CD4-positive, CD25-positive, alpha-beta regulatory T cell (primary cell): ENCODE measurements at regions not wholly inside any gene's neighbourhood (a gene's known extent, or its start where the extent isn't known, plus 50 kb on each side); places are given as distances from the start of the nearest gene placed in this dataset.
"Not testable (repeated sequence)": the region's sequence is repeated elsewhere in the genome, so short reads cannot be mapped to it uniquely, and the experiment has no call there.

Experiments
- ATAC-seq, 2 donors: fragments of 150-1000 bp; cut with Tn5 transposase; one replicate each; pipeline ENCODE4 v1.10.0; 2021; ENCODE audit warnings: low read depth in 2 of 2, moderate number of reproducible peaks in 2 of 2, moderate library complexity in 1 of 2
- DNase-seq, 3 donors: peaks; one replicate each; pipeline versions ENCODE4 v3.0.0 to v3.0.0-alpha.2; 2012 to 2022; ENCODE audit warnings: mixed read lengths in 1 of 3
- H3K27ac ChIP-seq: one replicate; pipeline ENCODE4 v1.7.0; 2013; ENCODE audit warnings: mild to moderate bottlenecking, low read length; ENCODE audit not compliant: insufficient read depth, poor library complexity, severe bottlenecking
- H3K27me3 ChIP-seq: one replicate; pipeline ENCODE4 v1.7.0; 2013; ENCODE audit warnings: low read length; ENCODE audit not compliant: control insufficient read depth, insufficient read depth
- H3K36me3 ChIP-seq: one replicate; pipeline ENCODE4 v1.7.0; 2013; ENCODE audit warnings: mild to moderate bottlenecking, low read length, moderate library complexity; ENCODE audit not compliant: control insufficient read depth, insufficient read depth
- H3K4me1 ChIP-seq: 2 replicates; pipeline ENCODE4 v1.7.0; 2013; ENCODE audit warnings: mild to moderate bottlenecking, low read length; ENCODE audit not compliant: insufficient read depth, control insufficient read depth, poor library complexity, severe bottlenecking
- H3K4me3 ChIP-seq: one replicate; pipeline ENCODE4 v1.7.0; 2013; ENCODE audit warnings: low read depth, mild to moderate bottlenecking, low read length, moderate library complexity
- H3K9me3 ChIP-seq, 2 experiments: 1 replicate in 1 of 2; 2 replicates in 1 of 2; pipeline ENCODE4 v1.7.0; 2013; ENCODE audit warnings: low read length in 2 of 2, mild to moderate bottlenecking in 1 of 2, moderate library complexity in 1 of 2; ENCODE audit not compliant: control insufficient read depth in 2 of 2
- H3K27ac Mint-ChIP-seq, 3 donors: one replicate each; pipeline ENCODE4 v1.8.0; 2020 to 2022; ENCODE audit warnings: mild to moderate bottlenecking in 3 of 3, mixed read lengths in 3 of 3, moderate library complexity in 2 of 3
- H3K27me3 Mint-ChIP-seq: one replicate; pipeline ENCODE4 v1.8.0; 2022; ENCODE audit warnings: mild to moderate bottlenecking, mixed read lengths
- H3K36me3 Mint-ChIP-seq: one replicate; pipeline ENCODE4 v1.8.0; 2020; ENCODE audit warnings: mixed read lengths
- H3K4me1 Mint-ChIP-seq, 4 donors: one replicate each; pipeline ENCODE4 v1.8.0; 2020 to 2022; ENCODE audit warnings: mixed read lengths in 4 of 4, mild to moderate bottlenecking in 1 of 4
- H3K4me3 Mint-ChIP-seq, 4 donors: one replicate each; pipeline ENCODE4 v1.8.0; 2020 to 2022; ENCODE audit warnings: mild to moderate bottlenecking in 4 of 4, mixed read lengths in 4 of 4, moderate library complexity in 3 of 4
- H3K9me3 Mint-ChIP-seq, 7 donors: one replicate each; pipeline ENCODE4 v1.8.0; 2020 to 2022; ENCODE audit warnings: mixed read lengths in 7 of 7, mild to moderate bottlenecking in 3 of 7, moderate library complexity in 2 of 7

DNA sequence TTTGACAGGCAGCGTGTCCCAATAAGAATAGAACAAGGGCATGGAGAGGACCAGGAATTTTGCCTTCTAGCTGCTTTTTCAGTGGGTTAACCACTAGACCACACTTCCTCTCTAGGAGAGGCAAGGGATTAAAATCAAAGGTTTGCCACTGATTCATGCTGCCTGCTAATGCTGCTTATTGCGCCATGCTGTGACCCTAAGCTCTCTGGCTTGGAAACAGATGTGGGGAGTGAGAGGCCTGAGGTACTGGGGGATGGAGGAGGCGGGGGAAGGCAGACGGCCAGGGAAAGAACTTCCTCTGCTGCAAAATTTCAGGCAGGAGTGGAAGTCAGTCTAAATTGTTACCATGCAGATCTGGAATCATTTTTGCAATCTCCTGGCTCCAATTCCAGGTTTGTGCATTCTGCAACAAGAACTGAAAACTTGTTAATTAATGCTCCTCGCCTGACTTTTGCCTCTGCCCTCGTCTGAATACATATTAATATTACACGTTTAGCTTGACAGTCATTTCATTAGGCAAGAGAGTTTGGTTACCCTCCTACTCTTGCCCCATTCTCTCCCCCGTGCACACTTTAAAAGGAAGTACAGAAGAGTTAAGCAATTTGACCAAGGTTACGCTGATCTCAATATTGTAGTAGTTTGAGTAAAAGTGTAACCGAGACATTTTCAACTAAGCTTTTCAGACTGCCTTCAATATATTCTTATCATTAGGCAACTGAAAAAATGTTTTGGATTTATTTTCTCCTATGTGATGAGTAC, 121.7 kb upstream of the SPRED1 start:
- Histone ChIP-seq H3K27me3 (no peaks in the 10 kb centered on the region), H3K4me3 (no peak overlapping the region), H3K27ac (no peak overlapping the region), H3K9me3 (no peaks in the 10 kb centered on the region), H3K36me3 (no peaks in the 10 kb centered on the region), H3K4me1 (no peaks in the 10 kb centered on the region)
- H3K27ac Mint-ChIP-seq: peak overlapping the region in 1 of 3 donors; percentile 52
- H3K9me3 Mint-ChIP-seq: peaks cover 0 to 5% (median 2%) of the 10 kb centered on the region in 7 donors
- no peak overlapping the region for H3K4me3 Mint-ChIP-seq
- H3K4me1 Mint-ChIP-seq: peaks cover 0 to 18% (median 10%) of the 10 kb centered on the region in 4 donors
- no peak for DNase-seq
- H3K27me3 Mint-ChIP-seq: peaks cover 24% of the 10 kb centered on the region
- no peaks in the 10 kb centered on the region for H3K36me3 Mint-ChIP-seq
- no peak for ATAC-seq

GRCh38 chr15:38134252-38134651, 118.4 kb upstream of the SPRED1 start:
- Histone ChIP-seq H3K4me1 (no peaks in the 10 kb centered on the region), H3K27ac (no peak overlapping the region), H3K27me3 (no peaks in the 10 kb centered on the region), H3K36me3 (no peaks in the 10 kb centered on the region), H3K4me3 (no peak overlapping the region), H3K9me3 (no peaks in the 10 kb centered on the region)
- ATAC-seq (no peak), DNase-seq (no peak)
- Mint-ChIP-seq H3K4me1 (peaks cover 0 to 13% (median 6%) of the 10 kb centered on the region in 4 donors), H3K27me3 (peaks cover 30% of the 10 kb centered on the region), H3K36me3 (no peaks in the 10 kb centered on the region), H3K4me3 (no peak overlapping the region), H3K9me3 (peaks cover 0 to 6% (median 3%) of the 10 kb centered on the region in 7 donors), H3K27ac (no peak overlapping the region)

DNA sequence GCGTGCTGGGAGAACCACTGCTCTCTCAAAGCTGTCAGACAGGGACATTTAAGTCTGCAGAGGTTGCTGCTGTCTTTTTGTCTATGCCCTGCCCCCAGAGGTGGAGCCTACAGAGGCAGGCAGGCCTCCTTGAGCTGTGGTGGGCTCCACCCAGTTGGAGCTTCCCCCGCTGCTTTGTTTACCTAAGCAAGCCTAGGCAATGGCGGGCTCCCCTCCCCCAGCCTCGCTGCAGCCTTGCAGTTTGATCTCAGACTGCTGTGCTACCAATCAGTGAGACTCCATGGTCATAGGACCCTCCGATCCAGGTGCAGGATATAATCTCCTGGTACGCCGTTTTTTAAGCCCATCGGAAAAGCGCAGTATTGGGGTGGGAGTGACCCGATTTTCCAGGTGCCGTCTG, 110.4 kb upstream of the SPRED1 start:
- H3K4me1 Mint-ChIP-seq, ATAC-seq: not testable (repeated sequence)

DNA sequence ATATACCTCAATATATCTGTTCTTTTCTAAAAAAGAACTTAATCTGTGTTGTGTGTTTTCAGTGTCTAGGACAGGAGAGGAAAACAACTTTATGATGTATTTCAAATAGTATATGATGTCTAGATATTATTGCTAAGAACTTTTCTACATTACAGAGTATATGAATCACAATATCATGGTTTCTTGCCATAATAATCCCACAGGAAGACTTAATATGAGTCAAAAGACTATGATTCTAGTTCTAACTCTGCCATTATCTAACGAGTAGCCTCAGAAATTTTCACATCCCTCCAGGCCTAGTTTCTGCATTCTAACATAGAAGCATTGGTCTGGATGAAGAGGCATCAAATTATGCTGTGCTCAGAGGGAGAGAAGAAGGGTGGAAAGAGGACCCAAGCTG, 107.7 kb upstream of the SPRED1 start:
- no peak overlapping the region for H3K4me3 ChIP-seq
- peaks cover 0 to 3% (median 3%) of the 10 kb centered on the region in 4 donors for H3K4me1 Mint-ChIP-seq
- peaks cover 0 to 9% (median 3%) of the 10 kb centered on the region in 7 donors for H3K9me3 Mint-ChIP-seq
- no peak overlapping the region for H3K27ac Mint-ChIP-seq
- no peak overlapping the region for H3K27ac ChIP-seq
- no peaks in the 10 kb centered on the region for H3K36me3 ChIP-seq
- H3K27me3 ChIP-seq: peaks cover 2% of the 10 kb centered on the region
- no peaks in the 10 kb centered on the region for H3K36me3 Mint-ChIP-seq
- ATAC-seq (no peak), DNase-seq (no peak)
- peaks cover 4% of the 10 kb centered on the region for H3K27me3 Mint-ChIP-seq
- H3K4me3 Mint-ChIP-seq: no peak overlapping the region
- H3K9me3 ChIP-seq: peaks cover 0 to 1% of the 10 kb centered on the region in 2 experiments
- no peaks in the 10 kb centered on the region for H3K4me1 ChIP-seq

More for the DNA sequence above, 110.4 kb upstream of the SPRED1 start:
- H3K36me3 Mint-ChIP-seq, H3K27ac ChIP-seq, H3K27me3 ChIP-seq, H3K4me3 Mint-ChIP-seq, H3K4me3 ChIP-seq, H3K36me3 ChIP-seq, H3K9me3 Mint-ChIP-seq, H3K4me1 ChIP-seq, H3K9me3 ChIP-seq, DNase-seq, H3K27ac Mint-ChIP-seq, H3K27me3 Mint-ChIP-seq: not testable (repeated sequence)

- Histone ChIP-seq H3K4me1 (no peaks in the 10 kb centered on the region), H3K9me3 (peaks cover 6 to 9% of the 10 kb centered on the region in 2 experiments), H3K36me3 (no peaks in the 10 kb centered on the region), H3K27me3 (peaks cover 5% of the 10 kb centered on the region), H3K4me3 (no peak overlapping the region), H3K27ac (no peak overlapping the region)
- peaks cover 0 to 5% (median 3%) of the 10 kb centered on the region in 4 donors for H3K4me1 Mint-ChIP-seq
- H3K27me3 Mint-ChIP-seq: peaks cover 4% of the 10 kb centered on the region
- ATAC-seq (no peak), DNase-seq (no peak)
- no peaks in the 10 kb centered on the region for H3K36me3 Mint-ChIP-seq
- H3K27ac Mint-ChIP-seq: no peak overlapping the region
- no peak overlapping the region for H3K4me3 Mint-ChIP-seq
- peaks cover 0 to 16% (median 7%) of the 10 kb centered on the region in 7 donors for H3K9me3 Mint-ChIP-seq
Observed at GRCh38 chr15:38145651-38146111, 107.0 kb upstream of the SPRED1 start.

GRCh38 chr15:38147246-38147645, 105.4 kb upstream of the SPRED1 start:
- ATAC-seq (no peak), DNase-seq (no peak)
- Histone ChIP-seq H3K27me3 (peaks cover 5% of the 10 kb centered on the region), H3K36me3 (no peaks in the 10 kb centered on the region), H3K9me3 (peaks cover 15% of the 10 kb centered on the region in 2 experiments), H3K27ac (no peak overlapping the region), H3K4me3 (no peak overlapping the region), H3K4me1 (no peaks in the 10 kb centered on the region)
- Mint-ChIP-seq H3K27ac (no peak overlapping the region), H3K4me3 (no peak overlapping the region), H3K27me3 (peaks cover 4% of the 10 kb centered on the region), H3K9me3 (peaks cover 0 to 21% (median 9%) of the 10 kb centered on the region in 7 donors), H3K4me1 (peaks cover 0 to 5% (median 3%) of the 10 kb centered on the region in 4 donors), H3K36me3 (no peaks in the 10 kb centered on the region)

- Histone ChIP-seq H3K27me3 (peaks cover 4% of the 10 kb centered on the region), H3K27ac (no peak overlapping the region), H3K4me1 (no peaks in the 10 kb centered on the region), H3K36me3 (no peaks in the 10 kb centered on the region), H3K4me3 (no peak overlapping the region), H3K9me3 (peaks cover 15% of the 10 kb centered on the region in 2 experiments)
- Mint-ChIP-seq H3K9me3 (peaks cover 0 to 18% (median 12%) of the 10 kb centered on the region in 7 donors), H3K27ac (no peak overlapping the region), H3K36me3 (no peaks in the 10 kb centered on the region), H3K4me1 (peaks cover 0 to 5% (median 3%) of the 10 kb centered on the region in 4 donors), H3K4me3 (no peak overlapping the region), H3K27me3 (peaks cover 12% of the 10 kb centered on the region)
- no peak for DNase-seq
- no peak for ATAC-seq
Observed at GRCh38 chr15:38148471-38148870, 104.2 kb upstream of the SPRED1 start.

GRCh38 chr15:38149315-38149714, 103.3 kb upstream of the SPRED1 start:
- Mint-ChIP-seq H3K9me3 (peaks cover 0 to 18% (median 12%) of the 10 kb centered on the region in 7 donors), H3K4me1 (peaks cover 0 to 5% (median 3%) of the 10 kb centered on the region in 4 donors), H3K27me3 (peaks cover 12% of the 10 kb centered on the region), H3K27ac (no peak overlapping the region), H3K4me3 (no peak overlapping the region), H3K36me3 (no peaks in the 10 kb centered on the region)
- no peaks in the 10 kb centered on the region for H3K36me3 ChIP-seq
- H3K9me3 ChIP-seq: peaks cover 15% of the 10 kb centered on the region in 2 experiments
- H3K27ac ChIP-seq: no peak overlapping the region
- H3K27me3 ChIP-seq: peaks cover 4% of the 10 kb centered on the region
- ATAC-seq (no peak), DNase-seq (peak in 1 of 3 donors; percentile 32)
- H3K4me1 ChIP-seq: no peaks in the 10 kb centered on the region
- no peak overlapping the region for H3K4me3 ChIP-seq
